ENCODE measurements at regions not wholly inside any gene's neighbourhood (a gene's known extent, or its start where the extent isn't known, plus 50 kb on each side); places are given as distances from the start of the nearest gene placed in this dataset.

- DNase-seq (ENCODE audit: low read depth, low spot score), result no peak
- H3K9me1 ChIP-seq (ENCODE audit: control insufficient read depth, extremely low read depth, insufficient read depth, low read length), result no peaks in the 10 kb centered on the region
- H3K79me2 ChIP-seq (ENCODE audit: control insufficient read depth, insufficient read depth, low read length), result no peaks in the 10 kb centered on the region
- dilution Hi-C loops (cut with MboI; ENCODE audit: extremely low pct_ligation_motif_present, low sequenced_read_pairs), result no loop called here
- FAIRE-seq, result no peak
- H3K36me3 ChIP-seq (ENCODE audit: control insufficient read depth in 2 of 2, extremely low read depth in 1 of 2, insufficient read depth in 2 of 2, low read length in 2 of 2), result no peaks in the 10 kb centered on the region
- H3K9ac ChIP-seq (ENCODE audit: control insufficient read depth, extremely low read depth, insufficient read depth, low read length), result no peak overlapping the region
- H3K4me2 ChIP-seq (ENCODE audit: control insufficient read depth, extremely low read depth, insufficient read depth, low read depth, low read length), result no peak overlapping the region
- H2AFZ ChIP-seq (ENCODE audit: control insufficient read depth, low read length), result no peak overlapping the region
- TF ChIP-seq EZH2 (IDR thresholded peaks at IDR 0.05; ENCODE audit: low read length), result no peak
- H3K4me1 ChIP-seq (ENCODE audit: control insufficient read depth, extremely low read depth, insufficient read depth, low read length), result peaks cover 12% of the 10 kb centered on the region
- H3K27me3 ChIP-seq (ENCODE audit: control insufficient read depth, extremely low read depth, insufficient read depth, low read length), result no peaks in the 10 kb centered on the region
- no peaks in the 10 kb centered on the region for H3K9me3 ChIP-seq (ENCODE audit: control insufficient read depth, low read depth, low read length)
- no peaks in the 10 kb centered on the region for H4K20me1 ChIP-seq (ENCODE audit: control insufficient read depth, extremely low read depth, insufficient read depth, low read length)
- no peak overlapping the region for H3K27ac ChIP-seq (ENCODE audit: control insufficient read depth, insufficient read depth, low read length)
- H3K4me3 ChIP-seq (ENCODE audit: control insufficient read depth in 2 of 3, extremely low read depth in 1 of 3, insufficient read depth in 2 of 3, low read depth in 1 of 3, low read length in 3 of 3), result no peak overlapping the region
These were observed 98.6 kb upstream of the USP47 start for GRCh38 chr11:11743216-11743615.

GRCh38 chr11:11742486-11742885 lies 99.3 kb upstream of the USP47 start:
- Histone ChIP-seq H3K4me1 (ENCODE audit: control insufficient read depth, extremely low read depth, insufficient read depth, low read length) (peaks cover 8% of the 10 kb centered on the region), H3K4me3 (ENCODE audit: control insufficient read depth in 2 of 3, extremely low read depth in 1 of 3, insufficient read depth in 2 of 3, low read depth in 1 of 3, low read length in 3 of 3) (no peak overlapping the region), H3K9ac (ENCODE audit: control insufficient read depth, extremely low read depth, insufficient read depth, low read length) (no peak overlapping the region), H3K9me3 (ENCODE audit: control insufficient read depth, low read depth, low read length) (no peaks in the 10 kb centered on the region), H3K79me2 (ENCODE audit: control insufficient read depth, insufficient read depth, low read length) (no peaks in the 10 kb centered on the region), H2AFZ (ENCODE audit: control insufficient read depth, low read length) (no peak overlapping the region), H4K20me1 (ENCODE audit: control insufficient read depth, extremely low read depth, insufficient read depth, low read length) (no peaks in the 10 kb centered on the region), H3K36me3 (ENCODE audit: control insufficient read depth in 2 of 2, extremely low read depth in 1 of 2, insufficient read depth in 2 of 2, low read length in 2 of 2) (no peaks in the 10 kb centered on the region), H3K27me3 (ENCODE audit: control insufficient read depth, extremely low read depth, insufficient read depth, low read length) (no peaks in the 10 kb centered on the region), H3K4me2 (ENCODE audit: control insufficient read depth, extremely low read depth, insufficient read depth, low read depth, low read length) (no peak overlapping the region), H3K27ac (ENCODE audit: control insufficient read depth, insufficient read depth, low read length) (no peak overlapping the region), H3K9me1 (ENCODE audit: control insufficient read depth, extremely low read depth, insufficient read depth, low read length) (no peaks in the 10 kb centered on the region)
- TF ChIP-seq EZH2 (IDR thresholded peaks at IDR 0.05; ENCODE audit: low read length) (no peak), CTCF (optimal IDR thresholded peaks at IDR 0.05 in 1 of 3, IDR thresholded peaks at IDR 0.05 in 1 of 3, conservative IDR thresholded peaks at IDR 0.05 in 1 of 3; ENCODE audit: extremely low read depth in 1 of 3, insufficient read depth in 2 of 3, low read length in 3 of 3) (no peak)
- DNase-seq (ENCODE audit: low read depth, low spot score) (no peak), FAIRE-seq (no peak)
- dilution Hi-C loops (cut with MboI; ENCODE audit: extremely low pct_ligation_motif_present, low sequenced_read_pairs), result no loop called here

- no peak overlapping the region for H2AFZ ChIP-seq (ENCODE audit: control insufficient read depth, low read length)
- no peaks in the 10 kb centered on the region for H4K20me1 ChIP-seq (ENCODE audit: control insufficient read depth, extremely low read depth, insufficient read depth, low read length)
- FAIRE-seq (no peak), DNase-seq (ENCODE audit: low read depth, low spot score) (no peak)
- no peak overlapping the region for H3K4me2 ChIP-seq (ENCODE audit: control insufficient read depth, extremely low read depth, insufficient read depth, low read depth, low read length)
- no peaks in the 10 kb centered on the region for H3K36me3 ChIP-seq (ENCODE audit: control insufficient read depth in 2 of 2, extremely low read depth in 1 of 2, insufficient read depth in 2 of 2, low read length in 2 of 2)
- H3K9me1 ChIP-seq (ENCODE audit: control insufficient read depth, extremely low read depth, insufficient read depth, low read length), result no peaks in the 10 kb centered on the region
- peaks cover 8% of the 10 kb centered on the region for H3K4me1 ChIP-seq (ENCODE audit: control insufficient read depth, extremely low read depth, insufficient read depth, low read length)
- H3K9me3 ChIP-seq (ENCODE audit: control insufficient read depth, low read depth, low read length), result no peaks in the 10 kb centered on the region
- H3K27me3 ChIP-seq (ENCODE audit: control insufficient read depth, extremely low read depth, insufficient read depth, low read length), result no peaks in the 10 kb centered on the region
- H3K4me3 ChIP-seq (ENCODE audit: control insufficient read depth in 2 of 3, extremely low read depth in 1 of 3, insufficient read depth in 2 of 3, low read depth in 1 of 3, low read length in 3 of 3), result no peak overlapping the region
- no peak overlapping the region for H3K9ac ChIP-seq (ENCODE audit: control insufficient read depth, extremely low read depth, insufficient read depth, low read length)
- no peak overlapping the region for H3K27ac ChIP-seq (ENCODE audit: control insufficient read depth, insufficient read depth, low read length)
- TF ChIP-seq CTCF (optimal IDR thresholded peaks at IDR 0.05 in 1 of 3, IDR thresholded peaks at IDR 0.05 in 1 of 3, conservative IDR thresholded peaks at IDR 0.05 in 1 of 3; ENCODE audit: extremely low read depth in 1 of 3, insufficient read depth in 2 of 3, low read length in 3 of 3) (no peak), EZH2 (IDR thresholded peaks at IDR 0.05; ENCODE audit: low read length) (no peak)
- dilution Hi-C loops (cut with MboI; ENCODE audit: extremely low pct_ligation_motif_present, low sequenced_read_pairs), result no loop called here
- H3K79me2 ChIP-seq (ENCODE audit: control insufficient read depth, insufficient read depth, low read length), result no peaks in the 10 kb centered on the region
These were observed 100.9 kb upstream of the USP47 start for GRCh38 chr11:11740836-11741235.
